Mesendoderm (in vitro differentiated cells): ENCODE measurements at regions not wholly inside any gene's neighbourhood (a gene's known extent, or its start where the extent isn't known, plus 50 kb on each side); places are given as distances from the start of the nearest gene placed in this dataset.
A peak's percentile ranks its signal among the peaks of the same experiment; 100 is the strongest.

Experiments
- DNase-seq: peaks from one replicate; pipeline ENCODE4 v3.0.0; 2013
- H2AK5ac ChIP-seq: 2 replicates; pipeline ENCODE4 v1.6.1; 2013; ENCODE audit warnings: low read length, inconsistent platforms
- H2BK120ac ChIP-seq: 2 replicates; pipeline ENCODE4 v1.6.1; 2013; ENCODE audit warnings: low read depth, mild to moderate bottlenecking, low read length, moderate library complexity, mixed read lengths
- H2BK15ac ChIP-seq: replicated peaks from 2 replicates; pipeline ENCODE4 v1.6.1; 2013; ENCODE audit warnings: low read depth, mild to moderate bottlenecking, moderate library complexity
- H2BK5ac ChIP-seq: 2 replicates; pipeline ENCODE4 v1.6.1; 2013; ENCODE audit warnings: low read length, inconsistent platforms
- H3K18ac ChIP-seq: 2 replicates; pipeline ENCODE4 v1.6.1; 2013; ENCODE audit warnings: mild to moderate bottlenecking, low read length, mixed read lengths
- H3K23ac ChIP-seq: one replicate; pipeline ENCODE4 v1.6.1; 2013; ENCODE audit warnings: low read length
- H3K27ac ChIP-seq: 2 replicates; pipeline ENCODE4 v1.5.1; 2013; ENCODE audit warnings: low read depth, mild to moderate bottlenecking, inconsistent platforms, low read length, moderate library complexity
- H3K27me3 ChIP-seq: 2 replicates; pipeline ENCODE4 v1.6.1; 2013; ENCODE audit warnings: low read length, control low read depth, mild to moderate bottlenecking, inconsistent platforms; ENCODE audit not compliant: insufficient read depth, poor library complexity
- H3K36me3 ChIP-seq: 2 replicates; pipeline ENCODE4 v1.6.1; 2013; ENCODE audit warnings: low read length, inconsistent platforms; ENCODE audit not compliant: control insufficient read depth, insufficient read depth
- H3K4ac ChIP-seq: one replicate; pipeline ENCODE4 v1.6.1; 2013; ENCODE audit warnings: low read depth, mild to moderate bottlenecking, low read length, moderate library complexity
- H3K4me1 ChIP-seq: 2 replicates; pipeline ENCODE4 v1.6.1; 2013; ENCODE audit warnings: low read depth, low read length, inconsistent platforms; ENCODE audit not compliant: control insufficient read depth
- H3K4me2 ChIP-seq: 2 replicates; pipeline ENCODE4 v1.6.1; 2013; ENCODE audit warnings: low read length
- H3K4me3 ChIP-seq: 2 replicates; pipeline ENCODE4 v1.5.1; 2013; ENCODE audit warnings: mild to moderate bottlenecking, low read length
- H3K56ac ChIP-seq: one replicate; pipeline ENCODE4 v1.6.1; 2013; ENCODE audit warnings: low read length
- H3K79me1 ChIP-seq: 2 replicates; pipeline ENCODE4 v1.6.1; 2013; ENCODE audit warnings: low read length, inconsistent platforms
- H3K79me2 ChIP-seq: 2 replicates; pipeline ENCODE4 v1.6.1; 2013; ENCODE audit warnings: mild to moderate bottlenecking, low read length; ENCODE audit not compliant: control insufficient read depth, insufficient read depth
- H3K9ac ChIP-seq: 2 replicates; pipeline ENCODE4 v1.6.1; 2013; ENCODE audit warnings: low read length, inconsistent platforms
- H4K5ac ChIP-seq: one replicate; pipeline ENCODE4 v1.6.1; 2013; ENCODE audit warnings: low read length
- H4K8ac ChIP-seq: one replicate; pipeline ENCODE4 v1.6.1; 2013; ENCODE audit warnings: low read depth, mild to moderate bottlenecking, control low read depth, low read length, moderate library complexity
- WGBS: extraction: QIAGEN DNeasy Blood & Tissue Kit; methylation state at CpG from one replicate; pipeline ENCODE4 v1.1.7; 2013; ENCODE audit warnings: low lambda C conversion rate, missing lambda C conversion rate; ENCODE audit not compliant: insufficient coverage; ENCODE audit errors: extremely low coverage; 5-methylcytosine and 5-hydroxymethylcytosine counted together

GRCh38 chr4:176508780-176509331, 189.1 kb downstream of the SPCS3 start:
- no peaks in the 10 kb centered on the region for H3K79me1 ChIP-seq
- no peak overlapping the region for H3K4me2 ChIP-seq
- H3K18ac ChIP-seq = no peak overlapping the region
- H3K4me3 ChIP-seq = no peak overlapping the region
- H3K27ac ChIP-seq = no peak overlapping the region
- H2BK5ac ChIP-seq = no peak overlapping the region
- no peaks in the 10 kb centered on the region for H3K79me2 ChIP-seq
- H3K4me1 ChIP-seq = no peaks in the 10 kb centered on the region
- no peak overlapping the region for H3K56ac ChIP-seq
- H4K8ac ChIP-seq = no peak overlapping the region
- H3K27me3 ChIP-seq = no peaks in the 10 kb centered on the region
- no peak overlapping the region for H2AK5ac ChIP-seq
- no peak overlapping the region for H2BK120ac ChIP-seq
- H3K9ac ChIP-seq = no peak overlapping the region
- no peak overlapping the region for H3K4ac ChIP-seq
- H3K23ac ChIP-seq = no peak overlapping the region
- H2BK15ac ChIP-seq = no peak overlapping the region
- H3K36me3 ChIP-seq = no peaks in the 10 kb centered on the region
- no peak overlapping the region for H4K5ac ChIP-seq
- no CpG with 5 or more reads among the region's 4 CpGs for WGBS
- DNase-seq = no peak

- H3K27me3 ChIP-seq = no peaks in the 10 kb centered on the region
- WGBS = no CpG with 5 or more reads among the region's 2 CpGs
- no peak overlapping the region for H3K27ac ChIP-seq
Measured at GRCh38 chr4:176525576-176525975, 205.8 kb downstream of the SPCS3 start.

GRCh38 chr4:176526704-176527103, 206.9 kb downstream of the SPCS3 start:
- H3K4me2 ChIP-seq = no peak overlapping the region
- H3K79me2 ChIP-seq = no peaks in the 10 kb centered on the region
- H2BK5ac ChIP-seq = no peak overlapping the region
- H3K27ac ChIP-seq = no peak overlapping the region
- H3K27me3 ChIP-seq = no peaks in the 10 kb centered on the region
- WGBS = no CpG with 5 or more reads among the region's 5 CpGs
- H3K4me3 ChIP-seq = no peak overlapping the region
- H4K8ac ChIP-seq = no peak overlapping the region
- DNase-seq = no peak
- H2BK15ac ChIP-seq = no peak overlapping the region
- no peak overlapping the region for H3K56ac ChIP-seq
- H2BK120ac ChIP-seq = no peak overlapping the region
- H3K9ac ChIP-seq = no peak overlapping the region
- no peak overlapping the region for H3K18ac ChIP-seq
- H4K5ac ChIP-seq = no peak overlapping the region
- no peak overlapping the region for H2AK5ac ChIP-seq
- no peak overlapping the region for H3K4ac ChIP-seq
- H3K23ac ChIP-seq = no peak overlapping the region
- no peaks in the 10 kb centered on the region for H3K79me1 ChIP-seq
- no peaks in the 10 kb centered on the region for H3K36me3 ChIP-seq
- H3K4me1 ChIP-seq = no peaks in the 10 kb centered on the region

More at GRCh38 chr4:176525576-176525975, 205.8 kb downstream of the SPCS3 start:
- Histone ChIP-seq H3K4me3 (no peak overlapping the region), H3K56ac (no peak overlapping the region), H3K4me1 (no peaks in the 10 kb centered on the region), H2BK120ac (no peak overlapping the region), H3K79me2 (no peaks in the 10 kb centered on the region), H3K23ac (no peak overlapping the region), H2BK15ac (no peak overlapping the region), H3K4ac (no peak overlapping the region), H3K4me2 (no peak overlapping the region), H4K5ac (no peak overlapping the region), H3K9ac (no peak overlapping the region), H2BK5ac (no peak overlapping the region), H3K36me3 (no peaks in the 10 kb centered on the region), H4K8ac (no peak overlapping the region), H3K79me1 (no peaks in the 10 kb centered on the region), H2AK5ac (no peak overlapping the region), H3K18ac (no peak overlapping the region)
- no peak for DNase-seq

GRCh38 chr4:176529574-176529973, 209.8 kb downstream of the SPCS3 start:
- H2BK15ac ChIP-seq = no peak overlapping the region
- H2AK5ac ChIP-seq = no peak overlapping the region
- H2BK120ac ChIP-seq = no peak overlapping the region
- no peaks in the 10 kb centered on the region for H3K79me2 ChIP-seq
- H3K36me3 ChIP-seq = no peaks in the 10 kb centered on the region
- H4K5ac ChIP-seq = no peak overlapping the region
- no peak overlapping the region for H3K23ac ChIP-seq
- no peak overlapping the region for H3K56ac ChIP-seq
- no peak overlapping the region for H3K4me3 ChIP-seq
- no peaks in the 10 kb centered on the region for H3K79me1 ChIP-seq
- no peak overlapping the region for H4K8ac ChIP-seq
- no peak overlapping the region for H3K18ac ChIP-seq
- H3K4ac ChIP-seq = no peak overlapping the region
- H3K9ac ChIP-seq = no peak overlapping the region
- no peak overlapping the region for H3K4me2 ChIP-seq
- H3K27ac ChIP-seq = no peak overlapping the region
- no peak overlapping the region for H2BK5ac ChIP-seq
- no peaks in the 10 kb centered on the region for H3K27me3 ChIP-seq
- no peaks in the 10 kb centered on the region for H3K4me1 ChIP-seq
- no peak for DNase-seq

GRCh38 chr4:176533159-176533558, 213.4 kb downstream of the SPCS3 start:
- H3K56ac ChIP-seq = no peak overlapping the region

GRCh38 chr4:176534566-176534965, 214.8 kb downstream of the SPCS3 start:
- Histone ChIP-seq H3K27me3 (no peaks in the 10 kb centered on the region), H3K4ac (no peak overlapping the region), H3K4me3 (no peak overlapping the region), H3K79me2 (no peaks in the 10 kb centered on the region), H3K36me3 (no peaks in the 10 kb centered on the region), H3K18ac (no peak overlapping the region), H3K9ac (no peak overlapping the region), H3K56ac (no peak overlapping the region), H3K23ac (no peak overlapping the region), H3K4me2 (no peak overlapping the region), H2BK120ac (no peak overlapping the region), H2AK5ac (no peak overlapping the region), H3K4me1 (no peaks in the 10 kb centered on the region), H2BK5ac (no peak overlapping the region), H4K8ac (no peak overlapping the region), H2BK15ac (no peak overlapping the region), H4K5ac (no peak overlapping the region), H3K79me1 (no peaks in the 10 kb centered on the region), H3K27ac (no peak overlapping the region)
- no CpG with 5 or more reads among the region's 3 CpGs for WGBS
- DNase-seq = peak; percentile 24

More at GRCh38 chr4:176533159-176533558, 213.4 kb downstream of the SPCS3 start:
- H3K79me1 ChIP-seq = no peaks in the 10 kb centered on the region
- no peak overlapping the region for H4K5ac ChIP-seq
- H3K23ac ChIP-seq = no peak overlapping the region
- no peak overlapping the region for H3K4me2 ChIP-seq
- peak; percentile 4 for DNase-seq
- H3K36me3 ChIP-seq = no peaks in the 10 kb centered on the region
- no peak overlapping the region for H4K8ac ChIP-seq
- H3K4ac ChIP-seq = no peak overlapping the region
- no peak overlapping the region for H2AK5ac ChIP-seq
- H3K4me3 ChIP-seq = no peak overlapping the region
- no peaks in the 10 kb centered on the region for H3K4me1 ChIP-seq
- H2BK15ac ChIP-seq = no peak overlapping the region
- H3K9ac ChIP-seq = no peak overlapping the region
- H2BK5ac ChIP-seq = no peak overlapping the region
- no peaks in the 10 kb centered on the region for H3K79me2 ChIP-seq
- H3K27ac ChIP-seq = no peak overlapping the region
- H2BK120ac ChIP-seq = no peak overlapping the region
- H3K18ac ChIP-seq = no peak overlapping the region
- no peaks in the 10 kb centered on the region for H3K27me3 ChIP-seq
